ENCODE measurements at regions not wholly inside any gene's neighbourhood (a gene's known extent, or its start where the extent isn't known, plus 50 kb on each side); places are given as distances from the start of the nearest gene placed in this dataset.

DNA sequence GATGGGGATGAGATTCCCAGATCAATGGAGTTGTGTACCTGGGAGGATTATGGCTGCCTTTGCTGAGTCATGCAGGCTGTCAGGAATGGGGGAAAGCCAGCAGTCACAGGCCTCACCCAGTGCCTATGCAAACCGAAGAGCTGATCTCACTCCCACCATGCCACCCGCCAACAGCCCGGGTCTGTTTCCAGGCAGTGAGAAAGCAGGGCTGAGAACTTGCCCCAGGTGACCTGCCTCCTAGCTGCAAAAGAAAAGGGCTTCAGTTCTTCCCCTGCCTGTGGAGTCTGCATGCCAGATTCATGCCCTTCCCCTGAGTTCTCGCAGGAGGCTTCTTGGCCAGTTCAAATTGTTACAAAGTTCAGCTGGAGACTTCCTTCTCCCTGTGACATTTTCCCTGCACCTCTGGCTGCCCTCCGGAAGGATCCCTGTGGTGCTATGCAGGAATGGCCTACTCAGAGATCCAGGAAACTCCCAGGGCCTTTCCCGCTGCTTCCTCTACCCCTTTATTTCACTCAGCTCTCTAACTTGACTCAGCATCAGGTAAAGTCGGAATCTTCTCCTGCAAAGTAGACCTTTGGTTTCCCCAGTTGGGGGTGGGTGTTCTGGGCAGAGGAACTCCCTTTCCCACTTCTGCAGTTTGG lies 71.5 kb upstream of the B3GAT2 start:
- H3K4me3 ChIP-seq (ENCODE audit: low read length), result no peak overlapping the region
- DNase-seq (no peak), ATAC-seq (ENCODE audit: poor library complexity) (no peak)
- ChIA-PET CTCF (no interaction called here), POLR2A (no interaction called here)
- Mint-ChIP-seq H3K36me3 (ENCODE audit: low read depth) (no peaks in the 10 kb centered on the region), H3K27me3 (peaks cover 5% of the 10 kb centered on the region), H3K27ac (no peak overlapping the region), H3K4me1 (ENCODE audit: low read depth) (no peaks in the 10 kb centered on the region), H3K9me3 (no peaks in the 10 kb centered on the region), H3K4me3 (no peak overlapping the region)
- intact Hi-C loops (cut with DNase I, micrococcal nuclease), result no loop called here
- no peaks in the 10 kb centered on the region for H3K36me3 ChIP-seq (ENCODE audit: insufficient read depth, low read length)
- TF ChIP-seq, protein P1, sequence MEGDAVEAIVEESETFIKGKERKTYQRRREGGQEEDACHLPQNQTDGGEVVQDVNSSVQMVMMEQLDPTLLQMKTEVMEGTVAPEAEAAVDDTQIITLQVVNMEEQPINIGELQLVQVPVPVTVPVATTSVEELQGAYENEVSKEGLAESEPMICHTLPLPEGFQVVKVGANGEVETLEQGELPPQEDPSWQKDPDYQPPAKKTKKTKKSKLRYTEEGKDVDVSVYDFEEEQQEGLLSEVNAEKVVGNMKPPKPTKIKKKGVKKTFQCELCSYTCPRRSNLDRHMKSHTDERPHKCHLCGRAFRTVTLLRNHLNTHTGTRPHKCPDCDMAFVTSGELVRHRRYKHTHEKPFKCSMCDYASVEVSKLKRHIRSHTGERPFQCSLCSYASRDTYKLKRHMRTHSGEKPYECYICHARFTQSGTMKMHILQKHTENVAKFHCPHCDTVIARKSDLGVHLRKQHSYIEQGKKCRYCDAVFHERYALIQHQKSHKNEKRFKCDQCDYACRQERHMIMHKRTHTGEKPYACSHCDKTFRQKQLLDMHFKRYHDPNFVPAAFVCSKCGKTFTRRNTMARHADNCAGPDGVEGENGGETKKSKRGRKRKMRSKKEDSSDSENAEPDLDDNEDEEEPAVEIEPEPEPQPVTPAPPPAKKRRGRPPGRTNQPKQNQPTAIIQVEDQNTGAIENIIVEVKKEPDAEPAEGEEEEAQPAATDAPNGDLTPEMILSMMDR (IDR thresholded peaks at IDR 0.05), result no peak
- no peaks in the 10 kb centered on the region for H3K4me1 ChIP-seq (ENCODE audit: insufficient read depth, low read length)
- H3K9me3 ChIP-seq (ENCODE audit: control insufficient read depth in 1 of 2, insufficient read depth in 1 of 2, low read length in 2 of 2), result no peaks in the 10 kb centered on the region
- no peaks in the 10 kb centered on the region for H3K27me3 ChIP-seq (ENCODE audit: control insufficient read depth in 1 of 2, insufficient read depth in 2 of 2, low read length in 2 of 2)
- no peak overlapping the region for H3K27ac ChIP-seq (ENCODE audit: low read depth in 1 of 2, low read length in 2 of 2)

DNA sequence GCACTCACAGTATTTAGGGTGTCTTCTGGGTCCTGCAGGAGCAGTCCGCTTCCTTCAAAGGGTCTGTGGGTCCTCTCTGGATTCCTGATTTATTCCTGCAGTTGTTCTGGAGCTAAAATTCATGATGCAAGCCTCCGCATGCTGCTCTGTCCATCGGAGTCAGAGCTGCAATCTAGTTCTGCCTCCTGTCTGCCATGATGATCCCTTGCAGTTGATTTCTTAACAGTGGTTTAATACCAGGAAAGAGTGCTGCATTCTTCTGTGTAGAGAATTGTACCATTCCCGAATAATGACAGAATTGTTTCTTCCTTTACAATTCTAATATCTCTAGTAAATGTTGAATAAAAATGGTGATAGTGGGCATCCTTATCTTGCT lies 72.0 kb upstream of the B3GAT2 start:
- Mint-ChIP-seq H3K9me3 (no peaks in the 10 kb centered on the region), H3K27me3 (peaks cover 10% of the 10 kb centered on the region), H3K4me1 (ENCODE audit: low read depth) (no peaks in the 10 kb centered on the region), H3K27ac (no peak overlapping the region), H3K4me3 (no peak overlapping the region), H3K36me3 (ENCODE audit: low read depth) (no peaks in the 10 kb centered on the region)
- H3K4me3 ChIP-seq (ENCODE audit: low read length), result no peak overlapping the region
- intact Hi-C loops (cut with DNase I, micrococcal nuclease), result no loop called here
- H3K27me3 ChIP-seq (ENCODE audit: control insufficient read depth in 1 of 2, insufficient read depth in 2 of 2, low read length in 2 of 2), result no peaks in the 10 kb centered on the region
- CTCF ChIA-PET, result no interaction called here
- no peaks in the 10 kb centered on the region for H3K9me3 ChIP-seq (ENCODE audit: control insufficient read depth in 1 of 2, insufficient read depth in 1 of 2, low read length in 2 of 2)
- no peaks in the 10 kb centered on the region for H3K36me3 ChIP-seq (ENCODE audit: insufficient read depth, low read length)
- ATAC-seq (ENCODE audit: poor library complexity), result no peak
- no peak overlapping the region for H3K27ac ChIP-seq (ENCODE audit: low read depth in 1 of 2, low read length in 2 of 2)
- TF ChIP-seq, protein P1 (IDR thresholded peaks at IDR 0.05), result no peak
- H3K4me1 ChIP-seq (ENCODE audit: insufficient read depth, low read length), result no peaks in the 10 kb centered on the region
- POLR2A ChIA-PET, result no interaction called here
- DNase-seq, result no peak

DNA sequence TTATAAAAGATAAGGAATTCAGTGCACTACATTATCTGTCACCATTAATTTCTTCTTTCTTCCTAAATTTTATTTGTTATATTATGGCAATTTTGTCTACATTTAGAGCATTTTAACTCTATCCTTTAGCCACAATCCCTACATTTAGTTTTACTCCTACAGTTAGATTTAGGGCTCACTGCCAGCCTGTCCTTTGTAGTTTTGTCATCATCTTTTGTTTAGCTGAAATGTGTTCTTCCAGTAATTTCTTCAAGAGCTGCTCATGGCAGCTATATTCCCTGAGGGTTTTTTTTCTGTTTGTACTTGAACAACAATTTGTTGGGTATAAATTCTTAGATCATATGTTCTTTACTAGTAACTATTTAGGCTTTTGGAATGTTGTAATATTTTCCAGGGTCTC lies 72.7 kb upstream of the B3GAT2 start:
- no peaks in the 10 kb centered on the region for H3K4me1 ChIP-seq (ENCODE audit: insufficient read depth, low read length)
- ChIA-PET POLR2A (no interaction called here), CTCF (no interaction called here)
- no peaks in the 10 kb centered on the region for H3K36me3 ChIP-seq (ENCODE audit: insufficient read depth, low read length)
- Mint-ChIP-seq H3K27ac (no peak overlapping the region), H3K4me3 (no peak overlapping the region), H3K9me3 (no peaks in the 10 kb centered on the region), H3K27me3 (peaks cover 11% of the 10 kb centered on the region), H3K4me1 (ENCODE audit: low read depth) (no peaks in the 10 kb centered on the region), H3K36me3 (ENCODE audit: low read depth) (no peaks in the 10 kb centered on the region)
- no peak for DNase-seq
- H3K27me3 ChIP-seq (ENCODE audit: control insufficient read depth in 1 of 2, insufficient read depth in 2 of 2, low read length in 2 of 2), result no peaks in the 10 kb centered on the region
- no peak for ATAC-seq (ENCODE audit: poor library complexity)
- H3K27ac ChIP-seq (ENCODE audit: low read depth in 1 of 2, low read length in 2 of 2), result no peak overlapping the region
- H3K9me3 ChIP-seq (ENCODE audit: control insufficient read depth in 1 of 2, insufficient read depth in 1 of 2, low read length in 2 of 2), result no peaks in the 10 kb centered on the region
- H3K4me3 ChIP-seq (ENCODE audit: low read length), result no peak overlapping the region
- intact Hi-C loops (cut with DNase I, micrococcal nuclease), result no loop called here
- TF ChIP-seq, protein P1 (IDR thresholded peaks at IDR 0.05), result no peak

Data from CD4-positive, alpha-beta T cell (primary cell).